CD1c-positive myeloid dendritic cell (primary cell): ENCODE measurements at regions not wholly inside any gene's neighbourhood (a gene's known extent, or its start where the extent isn't known, plus 50 kb on each side); places are given as distances from the start of the nearest gene placed in this dataset.

Experiments
- DNase-seq: peaks from one replicate; pipeline ENCODE4 v3.0.0-alpha.2; 2016; ENCODE audit errors: extremely low spot score

DNA sequence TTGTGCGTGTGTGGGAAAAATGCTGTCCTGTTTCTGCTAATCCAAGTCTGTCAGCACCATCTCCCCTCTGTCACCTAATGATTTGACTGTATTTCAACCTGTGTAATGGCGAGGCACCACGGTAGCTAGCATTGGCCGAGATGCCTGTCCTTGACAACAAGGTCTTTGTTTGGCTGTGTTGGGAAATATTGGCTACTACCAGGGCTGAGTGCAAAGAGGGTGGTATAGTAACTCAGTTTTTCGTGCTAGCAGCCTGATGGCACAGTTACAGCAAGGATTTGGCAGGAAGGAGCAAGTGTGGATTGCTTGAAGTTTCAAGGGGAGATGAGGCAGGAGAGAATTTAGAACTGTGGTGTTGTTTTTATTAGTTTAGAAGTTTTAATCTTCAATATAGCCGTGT lies 440.3 kb upstream of the RGS6 start:
- no peak for DNase-seq

DNA sequence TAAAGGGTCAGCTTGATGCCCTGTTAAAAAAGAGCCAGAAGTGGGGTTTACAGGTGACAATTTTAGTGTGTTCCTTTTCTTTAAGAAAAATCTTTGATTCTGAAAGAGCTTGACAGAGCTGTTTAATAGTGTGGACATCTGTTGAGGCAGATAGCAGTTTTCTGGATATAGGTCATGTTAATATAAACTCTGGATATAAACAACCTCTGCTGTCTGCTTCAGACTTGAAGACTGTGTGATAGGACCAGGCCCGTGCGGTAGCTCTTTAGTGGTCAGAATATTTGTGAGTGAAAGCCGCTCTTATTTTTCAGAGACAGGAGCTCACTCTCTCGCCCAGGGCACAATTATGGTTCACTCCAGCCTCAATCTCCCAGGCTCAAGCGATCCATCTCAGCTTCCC lies 439.9 kb upstream of the RGS6 start:
- no peak for DNase-seq

DNA sequence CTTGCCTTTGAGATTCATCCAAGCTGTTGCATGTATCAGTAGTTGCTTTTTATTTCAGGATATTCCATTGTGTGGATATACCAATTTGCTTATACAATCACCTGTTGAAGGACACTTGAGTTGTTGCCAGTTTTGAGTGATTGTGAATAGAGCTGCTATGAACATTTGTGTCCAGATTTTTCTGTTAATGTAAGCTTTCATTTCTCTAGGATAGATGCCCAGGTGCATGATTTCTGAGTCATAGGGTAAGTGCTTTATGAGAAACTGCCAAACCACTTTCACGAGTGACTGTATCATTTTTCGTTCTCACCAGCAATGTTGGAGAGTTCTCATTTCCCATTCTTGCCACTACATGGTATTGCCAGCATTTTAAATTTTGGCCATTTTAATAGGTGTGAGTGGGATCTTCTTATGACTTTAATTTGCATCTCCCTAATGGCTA lies 434.6 kb upstream of the RGS6 start:
- DNase-seq: no peak

DNA sequence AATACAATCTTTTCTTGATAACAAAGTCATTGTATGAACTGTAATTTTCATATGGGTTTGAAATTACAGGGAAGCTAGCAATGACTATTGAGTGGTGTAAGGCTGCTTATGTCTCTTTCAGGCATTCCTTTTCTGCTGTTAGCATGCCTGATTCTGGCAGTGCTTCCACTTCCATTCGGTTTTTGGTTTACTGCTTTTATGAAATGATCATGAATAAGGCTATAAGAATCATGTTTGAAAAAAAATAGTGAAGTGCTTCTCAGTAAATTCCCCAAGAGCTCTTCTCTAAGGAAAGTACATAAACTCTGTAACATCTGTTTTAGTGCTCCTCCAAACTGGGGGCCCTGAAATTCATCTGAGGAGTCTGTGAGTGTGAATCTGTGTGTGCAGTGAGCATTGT lies 434.0 kb upstream of the RGS6 start:
- no peak for DNase-seq

DNA sequence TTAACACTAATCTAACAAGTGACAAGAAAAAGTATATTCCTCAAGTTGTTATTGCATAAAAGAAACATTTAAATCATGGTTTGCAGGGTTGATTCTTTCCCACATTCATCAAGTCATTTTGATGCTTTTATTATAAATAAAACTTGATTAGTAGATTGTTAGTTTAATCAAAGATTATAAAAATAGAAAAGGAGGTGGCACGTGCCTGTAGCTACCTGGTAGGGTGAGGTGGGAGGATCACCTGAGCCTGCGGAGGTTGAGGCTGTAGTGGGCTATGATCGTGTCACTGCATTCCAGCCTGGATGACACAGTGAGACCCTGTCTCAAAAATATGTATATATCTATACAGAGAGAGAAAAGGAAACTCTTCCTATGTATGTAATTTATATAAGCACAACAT lies 433.2 kb upstream of the RGS6 start:
- no peak for DNase-seq

DNA sequence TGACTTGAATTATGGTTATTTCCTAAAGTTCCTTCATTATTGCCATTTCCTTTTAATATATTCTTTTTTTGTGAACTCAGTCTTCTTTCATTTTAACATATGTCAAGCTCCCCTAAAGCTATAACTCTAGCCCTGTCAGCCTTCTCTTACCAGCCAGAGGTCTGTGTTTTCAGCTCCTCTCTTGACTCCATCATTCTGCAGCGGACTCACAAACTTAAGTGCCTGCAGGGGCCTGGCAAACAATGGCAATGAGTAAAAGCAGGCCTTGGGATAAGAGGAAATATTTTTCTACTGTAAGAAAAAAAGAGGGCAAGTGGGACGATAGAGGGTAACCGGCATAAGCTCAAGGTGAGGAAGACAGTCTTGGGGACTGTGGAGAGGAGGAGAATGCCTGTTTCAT lies 424.5 kb upstream of the RGS6 start:
- no peak for DNase-seq

DNA sequence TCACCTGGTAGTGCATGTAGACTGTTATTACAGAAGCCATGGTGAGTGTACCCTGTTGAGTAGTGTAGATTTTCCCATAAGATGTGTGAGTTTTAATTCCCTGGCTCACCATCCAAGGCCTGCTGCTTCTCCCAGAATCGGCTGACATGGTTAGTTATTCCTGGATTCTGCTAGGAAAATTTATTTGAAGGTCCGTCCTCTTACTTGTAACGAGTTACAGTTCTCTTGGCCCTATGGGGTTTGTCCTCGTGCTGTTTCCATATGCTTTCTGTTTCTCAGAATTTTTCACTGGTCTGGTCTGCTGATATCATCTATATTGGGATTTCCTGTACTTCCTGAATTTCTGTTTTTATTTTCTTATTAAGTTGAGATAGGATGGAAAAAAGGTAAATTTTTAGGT lies 423.3 kb upstream of the RGS6 start:
- DNase-seq: no peak

DNA sequence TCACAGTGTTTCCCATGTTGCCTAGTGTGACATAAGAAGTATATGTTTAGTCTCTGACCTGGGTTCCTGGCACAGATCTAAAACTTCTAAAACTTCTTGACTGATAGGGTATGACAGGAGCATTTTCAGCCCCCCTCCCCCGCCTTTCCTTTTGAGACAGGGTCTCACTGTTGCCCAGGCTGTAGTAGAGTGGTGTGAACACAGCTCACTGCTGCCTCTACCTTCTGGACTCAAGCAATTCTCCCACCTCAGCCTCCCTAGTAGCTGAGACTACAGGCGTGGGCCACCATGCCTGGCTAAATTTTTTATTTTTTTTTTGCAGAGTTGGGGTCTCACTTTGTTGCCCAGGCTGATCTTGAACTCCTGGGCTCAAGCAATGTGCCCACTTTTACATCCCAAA lies 421.1 kb upstream of the RGS6 start:
- no peak for DNase-seq

DNA sequence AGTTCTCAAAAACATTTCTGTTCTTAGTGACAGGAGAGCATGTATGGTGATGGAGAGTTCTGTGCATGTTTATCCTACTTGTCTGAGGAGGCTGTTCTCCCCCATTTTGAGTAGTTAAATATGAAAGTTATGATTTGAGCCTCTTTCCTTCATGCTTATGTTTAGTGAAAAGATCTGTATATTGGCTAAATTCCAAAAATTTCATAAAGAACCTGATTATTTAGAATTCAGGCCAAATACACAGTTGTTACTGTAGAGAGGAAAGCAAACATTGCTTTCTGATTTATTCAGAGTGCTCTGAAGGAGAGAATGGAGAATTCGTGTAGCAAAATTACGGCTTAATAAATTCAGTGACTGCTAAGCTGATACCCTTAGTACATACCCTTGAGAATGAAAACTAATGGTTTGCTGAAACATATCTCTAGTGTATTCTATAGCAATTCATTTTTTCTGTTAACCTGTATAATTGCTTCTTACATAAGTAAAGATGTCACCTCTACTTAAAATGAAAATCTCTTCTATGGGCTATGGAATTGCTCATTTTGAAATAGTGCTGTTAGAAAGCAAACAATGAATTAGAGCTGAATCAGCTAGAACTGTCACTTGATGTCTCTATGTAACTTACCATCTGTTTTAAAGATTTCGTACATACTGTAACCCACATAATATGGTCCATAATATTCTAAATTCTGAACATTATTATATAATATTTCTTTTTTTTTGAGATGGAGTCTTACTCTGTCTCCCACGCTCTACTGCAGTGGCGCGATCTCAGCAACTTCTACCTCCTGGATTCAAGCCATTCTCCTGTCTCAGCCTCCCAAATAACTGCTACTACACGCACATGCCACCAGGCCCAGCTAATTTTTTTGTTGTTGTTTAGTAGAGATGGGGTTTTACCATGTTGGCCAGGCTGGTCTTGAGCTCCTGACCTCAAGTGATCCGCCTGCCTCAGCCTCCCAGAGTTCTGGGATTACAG lies 417.0 kb upstream of the RGS6 start:
- DNase-seq: no peak

DNA sequence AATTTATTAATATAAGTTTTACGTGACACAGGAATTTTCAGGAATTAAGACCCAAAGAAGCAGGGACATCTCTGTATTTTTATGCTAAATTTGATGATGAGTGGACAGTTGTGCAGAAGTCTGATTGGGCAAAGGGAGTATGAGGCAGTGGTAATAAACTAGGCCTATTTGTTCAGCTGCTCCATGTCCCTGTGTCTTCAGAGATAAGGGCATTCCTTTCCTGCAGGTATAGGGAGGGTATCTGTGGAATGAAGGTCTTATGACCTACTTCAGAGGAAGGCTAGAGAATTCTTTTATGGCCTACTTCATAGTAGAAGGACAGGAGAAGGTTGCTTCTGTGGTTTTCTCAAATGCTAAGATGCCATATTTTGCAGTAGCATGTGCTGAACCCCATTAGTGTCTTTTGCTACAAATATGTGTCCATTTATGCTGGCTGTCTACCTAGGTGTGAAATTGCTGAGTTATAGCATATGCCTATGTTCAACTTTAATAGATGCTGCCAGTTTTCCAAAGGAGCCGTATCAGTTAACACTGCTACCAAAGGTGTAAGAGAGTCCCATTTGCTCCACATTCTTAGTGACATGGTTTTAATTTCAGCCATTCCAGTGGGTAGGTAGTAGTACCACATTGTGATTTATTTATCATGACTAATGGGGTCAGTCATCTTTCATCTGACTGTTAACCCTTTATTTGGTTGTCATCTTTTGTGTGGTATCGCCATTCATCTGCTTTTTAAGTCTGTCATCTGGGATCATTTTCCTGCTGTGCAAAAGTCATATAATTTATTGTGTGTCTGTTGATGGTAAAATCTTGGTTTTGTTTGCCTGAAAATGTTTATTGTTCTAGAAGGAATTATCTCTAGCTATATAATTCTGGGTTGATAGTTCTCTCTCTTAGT lies 410.7 kb upstream of the RGS6 start:
- no peak for DNase-seq

DNA sequence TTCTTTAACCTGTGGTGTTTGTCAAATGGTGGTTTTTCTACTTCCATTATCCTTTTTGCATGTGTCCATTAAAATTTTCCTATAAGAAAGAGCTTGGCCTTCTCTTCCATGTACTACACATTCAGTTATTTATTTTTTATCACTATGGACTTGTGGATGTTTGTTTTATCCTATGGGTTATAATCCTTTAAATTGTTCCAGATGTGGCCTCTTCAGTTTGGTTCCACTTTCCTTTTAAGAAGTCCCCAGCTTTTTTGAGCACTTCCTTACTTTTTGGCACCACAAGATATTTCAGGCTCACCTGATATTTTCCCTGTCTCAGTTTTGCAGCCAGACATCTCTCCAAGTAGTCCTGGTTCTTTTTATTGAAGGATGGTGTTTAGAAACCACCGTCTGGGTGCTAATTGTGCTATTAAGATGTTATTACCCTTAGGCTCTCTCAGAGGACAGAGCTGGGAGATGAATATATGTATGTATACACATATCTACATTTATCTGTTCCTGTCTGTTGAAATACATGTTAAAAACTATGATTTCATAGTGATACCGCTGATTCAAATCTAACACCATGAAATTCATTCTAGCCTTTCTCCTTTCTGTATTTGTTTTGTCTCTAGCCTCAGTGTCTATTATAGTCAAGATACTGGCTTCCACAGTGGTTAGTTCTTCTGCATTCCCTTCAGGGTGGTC lies 408.5 kb upstream of the RGS6 start:
- DNase-seq: no peak

DNA sequence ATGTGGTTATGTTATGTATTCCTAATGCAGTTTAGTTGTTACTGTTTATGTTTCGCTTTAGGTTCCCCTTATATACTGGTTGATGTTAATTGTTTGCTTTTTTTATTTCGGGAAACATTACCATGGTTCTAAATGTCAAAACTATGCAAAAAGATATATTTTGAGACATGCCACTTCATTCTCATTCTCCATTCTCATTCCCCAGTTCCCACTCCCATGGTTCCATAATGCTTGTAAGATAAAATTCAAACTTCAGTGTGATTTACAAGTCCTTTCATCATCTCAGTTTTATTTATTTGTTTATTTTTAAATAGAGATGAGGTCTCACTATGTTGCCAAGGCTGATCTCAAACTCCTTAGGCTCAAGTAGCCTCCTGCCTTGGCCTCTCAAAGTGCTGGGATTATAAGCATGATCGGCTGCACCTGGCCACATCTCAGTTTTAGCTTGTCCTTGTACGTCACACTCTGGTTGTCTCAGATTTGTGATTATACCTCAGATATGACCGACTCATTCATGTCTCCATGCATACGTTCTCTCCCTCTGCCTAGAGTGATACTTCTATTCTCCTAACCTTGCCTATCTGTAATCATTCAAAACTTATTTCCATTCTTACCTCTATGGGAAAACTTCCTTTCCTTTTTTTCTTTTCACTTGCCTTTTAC lies 407.8 kb upstream of the RGS6 start:
- no peak for DNase-seq

DNA sequence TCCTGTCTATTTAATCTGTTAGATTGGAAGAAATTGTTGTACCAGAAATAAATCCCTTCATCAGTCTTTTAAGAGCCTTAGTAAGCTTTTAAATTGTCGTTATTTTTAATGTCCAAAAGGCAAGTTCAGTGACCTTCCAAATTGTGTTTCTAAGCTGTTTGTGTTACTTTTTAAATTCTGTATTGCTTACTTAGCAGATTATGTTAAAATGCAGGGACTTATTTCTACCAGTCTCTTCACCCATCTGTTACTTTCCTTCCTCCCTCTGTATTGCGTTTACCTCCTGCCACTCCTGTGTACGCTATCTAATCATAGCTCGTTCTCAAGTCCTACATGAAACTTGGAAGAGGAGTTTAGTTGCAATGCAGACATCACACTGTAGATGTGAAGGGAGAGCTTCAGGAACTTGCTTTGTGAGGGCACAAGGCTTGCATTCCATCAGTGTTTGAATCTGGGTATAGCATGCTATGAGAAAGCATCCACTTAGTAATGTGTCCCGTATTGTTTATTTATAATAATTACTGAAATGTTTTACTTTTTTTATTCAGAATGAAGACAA lies 406.5 kb upstream of the RGS6 start:
- no peak for DNase-seq

DNA sequence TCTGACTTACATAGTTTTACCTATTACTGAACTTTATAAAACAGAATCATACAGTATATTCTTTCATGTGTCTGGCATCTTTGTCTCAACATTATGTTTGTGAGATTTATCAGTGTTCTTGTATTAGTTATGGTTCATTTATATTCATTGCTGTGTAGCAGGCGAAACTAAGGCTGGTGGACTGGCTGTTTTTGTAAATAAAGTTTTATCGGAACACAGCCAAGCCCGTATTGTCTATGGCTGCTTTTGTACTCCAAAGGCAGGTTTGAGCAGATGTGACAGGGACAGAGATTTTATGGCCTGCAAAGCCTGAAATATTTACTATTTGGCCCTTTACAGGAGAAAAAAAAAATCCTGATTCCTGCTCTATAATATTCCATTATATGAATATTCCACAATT lies 405.8 kb upstream of the RGS6 start:
- no peak for DNase-seq

DNA sequence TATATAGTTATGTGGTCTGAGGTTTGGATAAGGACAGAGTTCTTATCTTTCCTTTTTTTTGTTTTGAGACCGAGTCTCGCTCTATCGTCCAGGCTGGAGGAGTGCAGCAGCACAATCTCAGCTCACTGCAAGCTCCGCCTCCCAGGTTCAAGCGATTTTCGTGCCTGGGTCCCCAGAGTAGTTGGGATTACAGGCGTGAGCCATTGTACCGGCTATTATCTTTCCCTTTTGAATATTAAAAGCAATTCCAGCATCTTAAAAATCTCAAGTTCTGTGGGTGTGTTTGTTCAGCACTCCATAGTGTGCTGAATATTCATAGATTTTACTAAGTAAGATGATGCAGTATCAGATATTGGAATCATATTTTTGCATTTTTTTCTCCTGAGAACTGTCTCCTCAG lies 404.4 kb upstream of the RGS6 start:
- no peak for DNase-seq

DNA sequence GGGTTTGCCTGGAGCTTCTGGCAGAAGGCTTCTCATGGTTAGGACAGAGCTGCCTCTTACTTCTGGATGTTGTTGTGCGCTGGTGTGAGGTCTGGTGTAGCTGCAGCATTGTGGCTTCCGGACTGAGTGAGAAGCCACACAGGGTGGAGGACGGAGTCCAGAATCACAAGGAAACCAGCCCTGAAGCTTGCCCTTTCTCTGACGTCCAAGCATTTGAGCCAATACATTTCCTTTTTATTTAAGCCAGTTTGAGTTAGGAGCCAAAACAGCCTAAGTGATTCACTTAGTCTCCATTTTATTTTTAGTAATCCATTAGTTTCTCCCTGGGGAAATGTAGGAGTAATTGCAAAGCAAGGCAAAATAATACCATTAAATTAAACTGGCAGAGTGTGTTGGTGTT lies 402.4 kb upstream of the RGS6 start:
- no peak for DNase-seq

DNA sequence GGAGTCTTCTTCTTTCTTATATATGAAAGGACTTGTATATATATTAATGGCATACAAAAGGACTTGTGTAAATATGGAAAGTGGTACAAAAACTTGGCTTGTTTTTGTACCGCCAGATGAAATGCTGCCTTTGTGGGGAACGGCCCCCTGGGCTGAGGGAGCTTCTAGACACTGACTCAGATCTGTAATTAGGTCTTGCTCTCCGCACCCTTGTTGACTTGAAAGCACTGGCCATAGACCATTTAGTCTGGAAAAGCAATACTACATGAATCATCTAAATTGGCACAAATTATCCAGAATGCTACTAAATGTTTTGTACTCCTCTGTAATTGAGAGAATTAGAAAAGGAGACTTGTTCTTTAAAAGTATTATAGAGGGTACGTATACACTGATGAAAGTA lies 399.9 kb upstream of the RGS6 start:
- no peak for DNase-seq

DNA sequence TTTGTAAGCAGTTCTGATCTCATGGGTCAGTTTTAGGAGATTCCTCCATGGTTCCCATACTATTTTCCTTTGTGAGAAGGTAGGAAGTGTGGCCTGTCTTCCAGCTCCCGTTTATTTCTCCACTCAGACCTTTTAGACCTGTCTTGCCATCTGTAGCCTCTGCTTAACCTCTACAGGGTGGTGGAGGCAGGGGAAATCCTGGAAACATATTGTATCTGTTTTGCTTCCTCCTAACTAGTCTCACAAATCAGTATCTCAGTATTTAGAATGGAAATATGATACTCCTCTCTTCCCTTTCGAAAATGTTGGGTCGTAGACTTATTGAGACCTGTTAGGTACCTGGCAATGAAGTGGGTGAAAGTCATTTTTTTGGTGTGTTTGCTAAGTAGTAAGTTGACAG lies 399.4 kb upstream of the RGS6 start:
- no peak for DNase-seq

DNA sequence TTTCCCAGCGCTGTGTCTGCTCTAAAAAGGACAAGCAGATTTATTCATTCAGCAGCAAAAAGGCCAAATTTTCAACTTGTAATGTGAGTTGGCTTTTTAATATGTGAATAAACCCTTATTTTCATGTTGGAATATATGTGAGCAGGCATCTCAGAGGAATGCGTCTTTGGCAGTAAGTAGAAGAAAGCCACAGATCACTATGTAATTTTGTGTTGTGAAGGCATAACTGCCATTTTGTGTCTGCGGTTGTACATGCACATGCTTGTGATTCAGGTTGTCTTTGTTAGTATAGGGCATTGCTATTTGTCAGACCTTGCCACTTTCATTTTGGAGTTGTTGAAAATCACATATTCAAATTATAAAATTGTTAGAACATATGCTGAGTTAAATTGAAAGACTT lies 398.8 kb upstream of the RGS6 start:
- DNase-seq: no peak

DNA sequence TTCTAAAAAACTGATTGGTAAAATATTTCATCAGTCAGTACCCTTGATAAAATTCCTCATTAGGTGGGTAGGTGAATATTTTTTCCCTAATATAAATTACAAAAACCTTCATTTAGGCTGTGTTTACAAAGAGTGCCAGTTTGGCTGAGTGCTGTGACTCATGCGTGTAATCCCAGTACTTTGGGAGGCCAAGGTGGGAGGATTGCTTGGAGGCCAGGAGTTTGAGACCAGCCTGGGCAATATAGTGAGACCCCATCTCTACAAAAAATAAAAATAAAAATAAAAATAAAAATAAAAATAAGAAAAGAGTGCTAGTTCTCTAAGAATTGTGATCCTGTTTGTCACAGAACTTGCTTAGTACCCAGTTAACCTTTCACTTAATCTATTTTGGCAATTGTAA lies 398.4 kb upstream of the RGS6 start:
- DNase-seq: no peak

DNA sequence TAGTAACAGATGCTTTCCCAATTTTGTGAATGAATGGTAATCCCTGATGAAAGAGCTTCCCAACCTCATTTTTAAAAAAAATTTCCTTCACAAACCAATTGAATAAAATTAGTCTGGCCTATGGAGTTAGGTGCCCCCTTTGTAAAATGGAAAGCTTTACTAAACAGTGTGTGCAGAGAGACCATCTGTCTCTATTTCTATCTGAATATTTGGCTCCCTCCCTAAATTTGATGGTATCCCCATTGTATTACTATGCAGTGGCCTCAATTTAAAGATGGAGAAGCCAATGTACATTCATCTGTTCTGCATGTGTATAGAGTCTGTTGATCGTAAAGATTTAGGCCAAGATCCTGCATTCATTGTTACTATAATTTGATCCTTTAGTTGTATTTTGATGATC lies 397.7 kb upstream of the RGS6 start:
- no peak for DNase-seq
